ENCODE measurements at regions not wholly inside any gene's neighbourhood (a gene's known extent, or its start where the extent isn't known, plus 50 kb on each side); places are given as distances from the start of the nearest gene placed in this dataset.

DNA sequence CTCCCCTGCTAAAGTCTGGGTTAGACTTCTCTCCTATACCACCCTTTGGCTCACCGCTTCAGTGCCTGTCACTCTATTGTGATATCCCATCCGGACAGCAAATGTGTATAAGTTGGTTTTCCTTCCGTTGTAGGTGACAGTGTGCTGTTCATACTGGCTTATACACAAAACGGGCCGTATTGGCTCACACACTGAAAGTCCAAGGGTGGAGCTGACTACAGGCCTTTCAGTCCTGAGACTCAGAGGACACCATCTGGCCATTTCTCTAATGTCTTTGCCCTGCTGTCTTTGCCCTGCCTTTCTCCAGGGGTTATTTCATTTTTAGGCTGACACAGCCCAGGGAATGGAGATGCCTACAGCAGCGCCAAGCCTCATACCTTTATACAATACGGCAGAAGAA, 90.7 kb downstream of the URB2 start:
- no peak overlapping the region for H3K4me2 ChIP-seq (replicated peaks; ENCODE audit: low read depth, low read length, poor library complexity, severe bottlenecking)
- H3K4me3 Mint-ChIP-seq, result no peak overlapping the region
- no peak for DNase-seq
- H3K79me2 ChIP-seq (ENCODE audit: control insufficient read depth, insufficient read depth, low read length), result no peaks in the 10 kb centered on the region
- no peaks in the 10 kb centered on the region for H3K4me1 ChIP-seq (ENCODE audit: control insufficient read depth in 2 of 2, insufficient read depth in 2 of 2, low read length in 2 of 2)
- no peaks in the 10 kb centered on the region for H4K20me1 ChIP-seq (ENCODE audit: control insufficient read depth, insufficient read depth, low read length, poor library complexity, severe bottlenecking)
- TF ChIP-seq EZH2 (IDR thresholded peaks at IDR 0.05; ENCODE audit: borderline replicate concordance, insufficient read depth, low read depth, low read length, poor library complexity, severe bottlenecking), result no peak
- TF ChIP-seq, protein P1, sequence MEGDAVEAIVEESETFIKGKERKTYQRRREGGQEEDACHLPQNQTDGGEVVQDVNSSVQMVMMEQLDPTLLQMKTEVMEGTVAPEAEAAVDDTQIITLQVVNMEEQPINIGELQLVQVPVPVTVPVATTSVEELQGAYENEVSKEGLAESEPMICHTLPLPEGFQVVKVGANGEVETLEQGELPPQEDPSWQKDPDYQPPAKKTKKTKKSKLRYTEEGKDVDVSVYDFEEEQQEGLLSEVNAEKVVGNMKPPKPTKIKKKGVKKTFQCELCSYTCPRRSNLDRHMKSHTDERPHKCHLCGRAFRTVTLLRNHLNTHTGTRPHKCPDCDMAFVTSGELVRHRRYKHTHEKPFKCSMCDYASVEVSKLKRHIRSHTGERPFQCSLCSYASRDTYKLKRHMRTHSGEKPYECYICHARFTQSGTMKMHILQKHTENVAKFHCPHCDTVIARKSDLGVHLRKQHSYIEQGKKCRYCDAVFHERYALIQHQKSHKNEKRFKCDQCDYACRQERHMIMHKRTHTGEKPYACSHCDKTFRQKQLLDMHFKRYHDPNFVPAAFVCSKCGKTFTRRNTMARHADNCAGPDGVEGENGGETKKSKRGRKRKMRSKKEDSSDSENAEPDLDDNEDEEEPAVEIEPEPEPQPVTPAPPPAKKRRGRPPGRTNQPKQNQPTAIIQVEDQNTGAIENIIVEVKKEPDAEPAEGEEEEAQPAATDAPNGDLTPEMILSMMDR (IDR thresholded peaks at IDR 0.05), result no peak
- H3K27ac ChIP-seq (ENCODE audit: low read length in 2 of 2), result no peak overlapping the region
- H3K9me3 ChIP-seq (ENCODE audit: control extremely low read depth in 1 of 3, control insufficient read depth in 2 of 3, insufficient read depth in 1 of 3, low read length in 2 of 3), result no peaks in the 10 kb centered on the region
- CTCF ChIA-PET, result interaction anchor here (0.7 to 5.0 kb wide), 10 partner anchors 13 to 593 kb away, joined by 3 to 41 read pairs (median 6); partner anchors contain the start of gene GALNT2
- peaks cover 7% of the 10 kb centered on the region for H3K27me3 Mint-ChIP-seq
- no peaks in the 10 kb centered on the region for H3K36me3 ChIP-seq (replicated peaks in 1 of 2; ENCODE audit: control extremely low read depth in 1 of 2, control insufficient read depth in 1 of 2, extremely low read depth in 1 of 2, insufficient read depth in 2 of 2, low read length in 1 of 2)
- no peak overlapping the region for H3K27ac Mint-ChIP-seq
- H3K9me3 Mint-ChIP-seq (ENCODE audit: insufficient read depth), result no peaks in the 10 kb centered on the region
- POLR2A ChIA-PET, result no interaction called here
- no peaks in the 10 kb centered on the region for H3K4me1 Mint-ChIP-seq
- H3K4me3 ChIP-seq (ENCODE audit: control extremely low read depth in 1 of 5, extremely low read depth in 1 of 5, insufficient read depth in 1 of 5, low read depth in 2 of 5, low read length in 4 of 5), result no peak overlapping the region
- H3K9ac ChIP-seq (ENCODE audit: low read length), result no peak overlapping the region
- intact Hi-C loops (cut with micrococcal nuclease), result no loop called here
- H3K27me3 ChIP-seq (replicated peaks in 1 of 4; ENCODE audit: control extremely low read depth in 1 of 4, control insufficient read depth in 3 of 4, insufficient read depth in 4 of 4, low read length in 3 of 4), result no peaks in the 10 kb centered on the region
- no peak overlapping the region for H2AFZ ChIP-seq (ENCODE audit: insufficient read depth, low read depth, low read length, poor library complexity, severe bottlenecking)
- ATAC-seq (ENCODE audit: low read depth), result no peak
- 98% methylated on average over 4 of the region's 7 CpGs for WGBS (ENCODE audit: insufficient coverage)

DNA sequence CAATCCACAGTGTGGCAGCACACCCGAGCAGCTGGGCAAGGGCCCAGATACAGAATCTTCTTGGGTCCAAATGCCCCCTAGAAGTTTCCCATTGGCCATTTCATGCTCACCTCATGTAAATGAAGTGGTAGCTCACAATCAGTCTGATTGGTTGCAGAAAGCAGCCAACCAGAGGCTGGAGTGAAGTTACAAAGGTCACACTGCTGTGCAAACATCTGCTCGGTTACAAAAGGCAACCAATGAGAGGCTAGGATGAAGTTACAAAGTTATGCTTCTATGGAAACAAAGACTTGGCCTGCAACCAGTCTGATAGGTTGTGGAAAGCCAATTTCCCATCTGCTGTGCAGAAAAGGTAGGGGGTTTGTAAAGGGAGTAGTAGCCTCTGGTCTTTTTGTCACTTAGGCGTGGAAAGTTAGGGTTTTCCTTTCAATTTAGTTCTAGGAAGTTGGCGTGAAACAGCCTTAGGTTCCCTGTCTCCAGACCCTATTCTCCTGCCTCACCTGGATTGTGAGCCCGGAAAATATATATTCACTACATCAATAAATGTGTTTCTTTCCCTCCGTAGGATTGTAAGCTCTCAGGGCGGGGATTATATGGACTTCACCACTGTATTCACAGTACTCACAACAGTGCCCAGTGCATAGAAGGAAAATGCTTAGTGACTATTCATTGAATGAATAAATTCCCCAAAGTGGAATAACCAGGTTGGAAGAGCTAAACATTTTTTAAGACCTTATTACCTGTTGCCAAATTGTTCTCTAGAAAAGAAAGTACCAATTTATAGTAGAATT, 91.9 kb downstream of the URB2 start:
- Mint-ChIP-seq H3K4me3 (no peak overlapping the region), H3K9me3 (ENCODE audit: insufficient read depth) (no peaks in the 10 kb centered on the region), H3K4me1 (no peaks in the 10 kb centered on the region), H3K27ac (no peak overlapping the region), H3K27me3 (peaks cover 8% of the 10 kb centered on the region)
- no peak for DNase-seq
- Histone ChIP-seq H3K36me3 (replicated peaks in 1 of 2; ENCODE audit: control extremely low read depth in 1 of 2, control insufficient read depth in 1 of 2, extremely low read depth in 1 of 2, insufficient read depth in 2 of 2, low read length in 1 of 2) (no peaks in the 10 kb centered on the region), H3K27ac (ENCODE audit: low read length in 2 of 2) (no peak overlapping the region), H3K79me2 (ENCODE audit: control insufficient read depth, insufficient read depth, low read length) (no peaks in the 10 kb centered on the region), H3K4me1 (ENCODE audit: control insufficient read depth in 2 of 2, insufficient read depth in 2 of 2, low read length in 2 of 2) (no peaks in the 10 kb centered on the region), H3K27me3 (replicated peaks in 1 of 4; ENCODE audit: control extremely low read depth in 1 of 4, control insufficient read depth in 3 of 4, insufficient read depth in 4 of 4, low read length in 3 of 4) (no peaks in the 10 kb centered on the region), H3K4me2 (replicated peaks; ENCODE audit: low read depth, low read length, poor library complexity, severe bottlenecking) (no peak overlapping the region), H2AFZ (ENCODE audit: insufficient read depth, low read depth, low read length, poor library complexity, severe bottlenecking) (no peak overlapping the region), H3K4me3 (ENCODE audit: control extremely low read depth in 1 of 5, extremely low read depth in 1 of 5, insufficient read depth in 1 of 5, low read depth in 2 of 5, low read length in 4 of 5) (no peak overlapping the region), H3K9me3 (ENCODE audit: control extremely low read depth in 1 of 3, control insufficient read depth in 2 of 3, insufficient read depth in 1 of 3, low read length in 2 of 3) (no peaks in the 10 kb centered on the region), H4K20me1 (ENCODE audit: control insufficient read depth, insufficient read depth, low read length, poor library complexity, severe bottlenecking) (no peaks in the 10 kb centered on the region), H3K9ac (ENCODE audit: low read length) (no peak overlapping the region)
- intact Hi-C loops (cut with micrococcal nuclease), result no loop called here
- TF ChIP-seq, protein P1 (IDR thresholded peaks at IDR 0.05), result no peak
- no peak for TF ChIP-seq EZH2 (IDR thresholded peaks at IDR 0.05; ENCODE audit: borderline replicate concordance, insufficient read depth, low read depth, low read length, poor library complexity, severe bottlenecking)
- WGBS (ENCODE audit: insufficient coverage), result 94% methylated on average over 2 of the region's 7 CpGs
- ChIA-PET CTCF (no interaction called here), POLR2A (interaction anchor here (0.6 kb wide), 1 partner anchor 184 kb away, joined by 3 read pairs; no protein-coding TSS in a partner anchor)
- no peak for ATAC-seq (ENCODE audit: low read depth)

Measured in B cell (primary cell).